Epithelial cell of proximal tubule (primary cell): ENCODE measurements at regions not wholly inside any gene's neighbourhood (a gene's known extent, or its start where the extent isn't known, plus 50 kb on each side); places are given as distances from the start of the nearest gene placed in this dataset.
"Not testable (repeated sequence)": the region's sequence is repeated elsewhere in the genome, so short reads cannot be mapped to it uniquely, and the experiment has no call there.

Experiments used
- DNase-seq: peaks from one replicate; pipeline ENCODE4 v3.0.0-alpha.2; 2011; ENCODE audit warnings: low read depth
- H3K4me3 ChIP-seq: 2 replicates; pipeline ENCODE4 v1.5.1; 2011; ENCODE audit warnings: low read depth, mild to moderate bottlenecking, low read length
- CTCF ChIP-seq: conservative IDR thresholded peaks from 2 replicates; pipeline ENCODE4 v1.5.1; 2012; ENCODE audit warnings: low read depth, mild to moderate bottlenecking, low read length

GRCh38 chr6:118720125-118720473 is 68.7 kb upstream of the CEP85L start:
- H3K4me3 ChIP-seq, result no peak overlapping the region
- TF ChIP-seq CTCF, result no peak
- DNase-seq, result no peak

- no peak for DNase-seq
- TF ChIP-seq CTCF, result no peak
Observed at GRCh38 chr6:118719351-118720124, 68.1 kb upstream of the CEP85L start.

GRCh38 chr6:118718903-118719302 is 67.5 kb upstream of the CEP85L start:
- no peak for TF ChIP-seq CTCF
- DNase-seq, result no peak
- H3K4me3 ChIP-seq, result no peak overlapping the region

More at GRCh38 chr6:118719351-118720124, 68.1 kb upstream of the CEP85L start:
- H3K4me3 ChIP-seq, result no peak overlapping the region

GRCh38 chr6:118718297-118718696 is 66.9 kb upstream of the CEP85L start:
- no peak for TF ChIP-seq CTCF
- no peak overlapping the region for H3K4me3 ChIP-seq
- no peak for DNase-seq

- no peak overlapping the region for H3K4me3 ChIP-seq
- no peak for TF ChIP-seq CTCF
- DNase-seq, result no peak
Observed at GRCh38 chr6:118717106-118717505, 65.7 kb upstream of the CEP85L start.

- not testable (repeated sequence) for DNase-seq, H3K4me3 ChIP-seq
Observed at GRCh38 chr6:118715907-118716306, 64.5 kb upstream of the CEP85L start.

- H3K4me3 ChIP-seq, result no peak overlapping the region
- TF ChIP-seq CTCF, result no peak
- no peak for DNase-seq
Observed at GRCh38 chr6:118715376-118715775, 64.0 kb upstream of the CEP85L start.
